ENCODE measurements at regions not wholly inside any gene's neighbourhood (a gene's known extent, or its start where the extent isn't known, plus 50 kb on each side); places are given as distances from the start of the nearest gene placed in this dataset.
"Not testable (repeated sequence)": the region's sequence is repeated elsewhere in the genome, so short reads cannot be mapped to it uniquely, and the experiment has no call there.

- no peak for DNase-seq (ENCODE audit: low read depth)
Measured at GRCh38 chrY:21600170-21600569, 65.5 kb downstream of the RBMY1A1 start.

GRCh38 chrY:21601524-21601923 is 66.8 kb downstream of the RBMY1A1 start:
- no peak for DNase-seq (ENCODE audit: low read depth)

- DNase-seq (ENCODE audit: low read depth) = peak; percentile 66
Measured at GRCh38 chrY:21602590-21602989, 67.9 kb downstream of the RBMY1A1 start.

GRCh38 chrY:21636137-21636536 is 101.5 kb downstream of the RBMY1A1 start:
- no peak for DNase-seq (ENCODE audit: low read depth)

- peak; percentile 62 for DNase-seq (ENCODE audit: low read depth)
Measured at GRCh38 chrY:21650496-21650895, 115.8 kb downstream of the RBMY1A1 start.

- peak; percentile 16 for DNase-seq (ENCODE audit: low read depth)
Measured at GRCh38 chrY:21659057-21659456, 124.4 kb downstream of the RBMY1A1 start.

- peak; percentile 67 for DNase-seq (ENCODE audit: low read depth)
Measured at GRCh38 chrY:21679590-21679989, 144.9 kb downstream of the RBMY1A1 start.

- not testable (repeated sequence) for DNase-seq (ENCODE audit: low read depth)
Measured at GRCh38 chrY:21686369-21686768, 151.7 kb downstream of the RBMY1A1 start.

- DNase-seq (ENCODE audit: low read depth) = peak; percentile 65
Measured at GRCh38 chrY:21701951-21702350, 167.3 kb downstream of the RBMY1A1 start.

- DNase-seq (ENCODE audit: low read depth) = peak; percentile 77
Measured at GRCh38 chrY:21702927-21703326, 168.2 kb downstream of the RBMY1A1 start.

- DNase-seq (ENCODE audit: low read depth) = peak; percentile 41
Measured at GRCh38 chrY:21705309-21705708, 170.6 kb downstream of the RBMY1A1 start.

- DNase-seq (ENCODE audit: low read depth) = peak; percentile 15
Measured at GRCh38 chrY:21706611-21707010, 171.9 kb downstream of the RBMY1A1 start.

- DNase-seq (ENCODE audit: low read depth) = not testable (repeated sequence)
Measured at GRCh38 chrY:21735489-21736060, 158.8 kb downstream of the RBMY1D start.

- DNase-seq (ENCODE audit: low read depth) = not testable (repeated sequence)
Measured at GRCh38 chrY:21744998-21745397, 149.3 kb downstream of the RBMY1D start.

- DNase-seq (ENCODE audit: low read depth) = not testable (repeated sequence)
Measured at GRCh38 chrY:21760243-21760642, 134.1 kb downstream of the RBMY1D start.

- not testable (repeated sequence) for DNase-seq (ENCODE audit: low read depth)
Measured at GRCh38 chrY:21767824-21768223, 126.5 kb downstream of the RBMY1D start.

- not testable (repeated sequence) for DNase-seq (ENCODE audit: low read depth)
Measured at GRCh38 chrY:21782174-21782860, 112.0 kb downstream of the RBMY1D start.

GRCh38 chrY:21813484-21814233 is 80.7 kb downstream of the RBMY1D start:
- DNase-seq (ENCODE audit: low read depth) = no peak

- DNase-seq (ENCODE audit: low read depth) = peak; percentile 19
Measured at GRCh38 chrY:21814491-21814890, 79.8 kb downstream of the RBMY1D start.

- no peak for DNase-seq (ENCODE audit: low read depth)
Measured at GRCh38 chrY:21821881-21822280, 72.4 kb downstream of the RBMY1D start.

GRCh38 chrY:21827593-21827992 is 66.7 kb downstream of the RBMY1D start:
- DNase-seq (ENCODE audit: low read depth) = no peak
